ENCODE measurements at regions not wholly inside any gene's neighbourhood (a gene's known extent, or its start where the extent isn't known, plus 50 kb on each side); places are given as distances from the start of the nearest gene placed in this dataset.
"Not testable (repeated sequence)": the region's sequence is repeated elsewhere in the genome, so short reads cannot be mapped to it uniquely, and the experiment has no call there.

DNA sequence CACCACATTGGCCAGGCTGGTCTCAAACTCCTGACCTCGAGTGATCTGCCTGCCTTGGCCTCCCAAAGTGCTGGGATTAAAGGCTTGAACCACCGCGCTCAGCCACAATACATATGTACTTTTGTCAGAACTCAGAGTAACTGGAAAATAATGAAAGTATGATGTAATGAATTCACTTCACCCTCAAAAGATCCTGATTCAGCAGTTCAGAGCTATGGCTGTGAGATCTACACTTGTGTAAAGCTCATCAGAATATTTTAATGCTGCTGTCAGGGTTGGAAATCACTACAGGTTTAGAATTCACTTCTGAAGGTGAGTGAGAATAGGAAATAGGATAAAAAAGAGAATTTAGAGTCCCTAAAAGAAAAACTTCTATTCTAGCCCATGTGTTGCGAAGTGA is 464.5 kb upstream of the NRSN1 start:
- no peak for DNase-seq (ENCODE audit: extremely low read depth in 1 of 11, low read depth in 9 of 11, low spot score in 4 of 11)

- DNase-seq (ENCODE audit: extremely low read depth in 1 of 11, low read depth in 9 of 11, low spot score in 4 of 11) = no peak
Observed at GRCh38 chr6:23663096-23663495, 462.9 kb upstream of the NRSN1 start.

DNA sequence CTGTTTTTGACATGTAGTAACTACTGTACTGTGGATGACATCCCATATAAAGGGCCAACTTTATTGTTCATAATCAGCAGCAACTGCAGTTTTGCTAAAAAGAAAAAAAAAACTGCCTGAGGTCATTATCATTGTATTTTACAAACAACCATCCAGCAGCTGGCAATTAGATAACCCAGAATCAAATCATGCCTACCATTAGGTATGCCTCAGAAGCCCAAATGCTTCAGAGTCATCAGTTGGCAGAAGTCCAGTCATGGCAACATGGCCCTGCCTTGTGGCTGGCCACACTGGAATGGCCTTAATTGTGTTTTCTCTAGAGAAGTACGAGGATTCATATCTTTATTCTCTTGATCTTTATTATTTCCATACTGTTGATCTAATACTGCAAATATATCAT is 462.4 kb upstream of the NRSN1 start:
- DNase-seq (ENCODE audit: extremely low read depth in 1 of 11, low read depth in 9 of 11, low spot score in 4 of 11) = no peak

DNA sequence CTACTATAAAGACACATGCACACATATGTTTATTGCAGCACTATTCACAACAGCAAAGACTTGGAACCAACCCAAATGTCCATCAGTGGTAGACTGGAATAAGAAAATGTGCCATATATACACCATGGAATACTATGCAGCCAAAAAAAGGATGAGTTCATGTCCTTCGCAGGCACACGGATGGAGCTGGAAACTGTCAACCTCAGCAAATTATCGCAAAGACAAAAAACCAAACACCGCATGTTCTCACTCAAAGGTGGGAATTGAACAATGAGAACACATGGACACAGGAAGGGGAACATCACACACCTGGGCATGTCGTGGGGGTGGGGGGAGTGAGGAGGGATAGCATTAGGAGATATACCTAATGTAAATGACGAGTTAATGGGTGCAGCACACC is 460.1 kb upstream of the NRSN1 start:
- DNase-seq (ENCODE audit: extremely low read depth in 1 of 11, low read depth in 9 of 11, low spot score in 4 of 11) = not testable (repeated sequence)

GRCh38 chr6:23672737-23673136 is 453.3 kb upstream of the NRSN1 start:
- no peak for DNase-seq (ENCODE audit: extremely low read depth in 1 of 11, low read depth in 9 of 11, low spot score in 4 of 11)

- no peak for DNase-seq (ENCODE audit: extremely low read depth in 1 of 11, low read depth in 9 of 11, low spot score in 4 of 11)
Observed at GRCh38 chr6:23678626-23679025, 447.4 kb upstream of the NRSN1 start.

DNA sequence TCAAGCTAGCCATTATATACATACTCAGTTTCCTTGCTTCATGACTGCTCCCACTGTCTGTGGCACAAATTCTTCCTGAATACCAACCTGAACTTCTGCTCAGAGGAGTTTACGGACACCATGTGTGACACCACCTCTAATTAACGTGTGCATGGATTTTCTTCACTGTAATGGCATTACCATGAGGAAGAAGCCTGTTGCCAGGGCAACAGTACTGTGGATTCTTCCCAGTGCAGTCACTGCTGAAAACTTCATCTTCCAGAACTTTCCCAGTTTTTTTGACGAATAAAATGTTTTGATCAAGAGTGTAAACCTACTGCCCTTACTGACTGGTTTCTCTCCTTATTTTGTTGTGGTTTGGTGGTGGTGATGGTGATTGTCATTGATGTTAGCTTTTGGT is 444.3 kb upstream of the NRSN1 start:
- no peak for DNase-seq (ENCODE audit: extremely low read depth in 1 of 11, low read depth in 9 of 11, low spot score in 4 of 11)

DNA sequence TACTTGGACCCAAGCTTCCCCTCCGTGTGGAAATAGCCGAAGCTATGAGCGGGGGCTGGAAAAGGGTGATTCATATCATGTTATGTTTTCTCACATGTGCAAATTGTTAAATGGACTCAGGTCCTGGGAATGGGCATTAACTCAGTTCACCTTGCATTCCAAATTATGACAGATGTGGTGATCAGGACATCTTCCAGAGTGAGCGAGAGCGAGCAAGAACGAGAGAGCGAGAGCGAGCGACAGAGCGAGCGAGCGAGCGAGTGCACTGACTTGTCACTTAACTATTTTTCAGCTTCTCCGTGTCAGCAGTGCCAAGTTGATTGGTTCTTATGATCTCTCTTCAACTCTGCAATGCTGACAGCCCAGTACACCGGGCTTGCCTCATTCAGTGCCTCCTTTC is 437.4 kb upstream of the NRSN1 start:
- DNase-seq (ENCODE audit: extremely low read depth in 1 of 11, low read depth in 9 of 11, low spot score in 4 of 11) = no peak

GRCh38 chr6:23690453-23691049 is 435.5 kb upstream of the NRSN1 start:
- no peak for DNase-seq (ENCODE audit: extremely low read depth in 1 of 11, low read depth in 9 of 11, low spot score in 4 of 11)

GRCh38 chr6:23692184-23692583 is 433.8 kb upstream of the NRSN1 start:
- DNase-seq (ENCODE audit: extremely low read depth in 1 of 11, low read depth in 9 of 11, low spot score in 4 of 11) = no peak

- DNase-seq (ENCODE audit: extremely low read depth in 1 of 11, low read depth in 9 of 11, low spot score in 4 of 11) = peak in 9 of 11 donors; percentile 4 to 36 (median 11)
Observed at GRCh38 chr6:23696992-23697391, 429.0 kb upstream of the NRSN1 start.

DNA sequence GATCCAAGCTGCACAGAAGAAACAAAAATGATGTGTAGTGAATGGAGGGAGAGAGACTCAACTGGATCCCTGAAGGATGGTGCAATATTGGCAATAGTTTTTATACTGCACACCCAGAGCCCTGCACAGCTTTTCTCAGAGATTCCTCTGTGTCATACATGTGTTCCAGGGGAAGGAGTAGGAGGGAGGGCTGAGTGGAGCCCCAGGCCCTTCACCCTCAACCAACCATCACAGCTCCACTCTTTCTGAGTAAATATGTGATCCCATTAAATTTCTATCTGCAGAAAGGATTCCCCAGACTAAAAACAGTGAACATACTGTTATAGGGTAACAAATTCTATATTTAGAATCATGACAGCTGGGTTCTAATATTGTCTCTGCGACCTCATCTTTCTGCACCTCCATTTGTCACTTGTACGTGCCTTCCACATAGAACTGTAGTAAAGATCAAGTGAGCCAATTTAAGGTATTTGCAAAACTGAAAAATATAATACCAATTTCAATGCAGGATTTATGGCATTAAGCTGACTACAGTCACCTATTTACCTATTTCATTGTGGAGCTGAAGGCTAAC is 421.4 kb upstream of the NRSN1 start:
- no peak for DNase-seq (ENCODE audit: extremely low read depth in 1 of 11, low read depth in 9 of 11, low spot score in 4 of 11)

GRCh38 chr6:23705697-23706096 is 420.3 kb upstream of the NRSN1 start:
- no peak for DNase-seq (ENCODE audit: extremely low read depth in 1 of 11, low read depth in 9 of 11, low spot score in 4 of 11)

DNA sequence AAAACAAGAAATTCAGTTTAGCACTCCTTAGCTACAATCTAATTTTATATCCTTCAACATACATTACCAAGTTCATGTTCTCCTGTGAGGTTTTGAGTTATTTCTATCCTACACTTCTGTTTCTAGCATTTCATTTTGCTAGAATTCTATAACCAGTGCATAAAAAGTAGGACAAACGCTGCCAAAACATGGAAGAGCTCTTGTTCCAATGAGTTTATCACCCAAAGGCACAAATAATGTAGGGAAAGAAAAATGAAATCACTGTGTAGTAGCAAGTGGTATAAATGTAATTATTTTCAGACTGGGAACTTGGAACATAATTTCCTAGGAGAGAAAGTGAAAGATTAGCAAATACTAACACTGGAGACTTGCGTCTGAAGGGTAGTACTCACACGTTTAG is 413.3 kb upstream of the NRSN1 start:
- DNase-seq (ENCODE audit: extremely low read depth in 1 of 11, low read depth in 9 of 11, low spot score in 4 of 11) = no peak

GRCh38 chr6:23713211-23713610 is 412.8 kb upstream of the NRSN1 start:
- DNase-seq (ENCODE audit: extremely low read depth in 1 of 11, low read depth in 9 of 11, low spot score in 4 of 11) = no peak

GRCh38 chr6:23728707-23729106 is 397.3 kb upstream of the NRSN1 start:
- no peak for DNase-seq (ENCODE audit: extremely low read depth in 1 of 11, low read depth in 9 of 11, low spot score in 4 of 11)

DNA sequence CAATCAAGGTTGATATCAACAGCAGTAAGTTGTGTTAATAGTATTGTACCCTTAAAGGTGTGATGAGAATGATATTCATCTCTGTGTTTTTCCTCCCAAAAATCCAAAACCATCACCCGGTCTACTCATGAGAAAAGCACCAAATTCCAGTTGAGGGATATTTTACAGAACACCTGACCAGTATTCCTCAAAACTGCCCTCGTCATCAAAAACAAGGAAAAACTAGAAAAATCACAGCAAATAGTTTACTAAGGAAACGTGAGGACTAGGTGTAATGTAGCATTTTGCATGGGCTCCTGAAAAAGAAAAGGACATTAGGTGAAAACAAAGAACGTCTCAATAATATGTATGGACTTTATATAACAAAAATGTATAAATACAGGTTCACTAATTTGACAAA is 394.4 kb upstream of the NRSN1 start:
- no peak for DNase-seq (ENCODE audit: extremely low read depth in 1 of 11, low read depth in 9 of 11, low spot score in 4 of 11)

- DNase-seq (ENCODE audit: extremely low read depth in 1 of 11, low read depth in 9 of 11, low spot score in 4 of 11) = no peak
Observed at GRCh38 chr6:23732521-23732920, 393.5 kb upstream of the NRSN1 start.

DNA sequence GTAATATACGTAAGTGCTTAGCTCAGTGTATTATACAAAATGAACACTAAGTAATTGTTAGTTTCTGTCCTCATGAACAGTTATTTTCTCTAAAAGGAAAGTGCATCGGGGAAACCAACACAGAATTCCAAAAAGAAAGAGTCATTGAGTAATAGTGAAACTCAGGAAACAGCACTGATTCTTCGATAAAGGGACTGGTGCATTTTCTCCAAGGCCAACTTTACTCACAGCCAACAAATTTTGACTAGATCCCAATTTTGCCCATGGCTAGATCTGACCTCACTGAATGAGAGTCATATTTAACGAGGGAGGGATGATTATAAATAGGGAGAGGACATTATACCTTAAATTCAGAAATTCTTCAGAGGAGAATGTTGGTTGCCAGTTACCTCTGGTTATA is 390.9 kb upstream of the NRSN1 start:
- DNase-seq (ENCODE audit: extremely low read depth in 1 of 11, low read depth in 9 of 11, low spot score in 4 of 11) = no peak

GRCh38 chr6:23736577-23736976 is 389.4 kb upstream of the NRSN1 start:
- DNase-seq (ENCODE audit: extremely low read depth in 1 of 11, low read depth in 9 of 11, low spot score in 4 of 11) = no peak

- no peak for DNase-seq (ENCODE audit: extremely low read depth in 1 of 11, low read depth in 9 of 11, low spot score in 4 of 11)
Observed at GRCh38 chr6:23747239-23747638, 378.8 kb upstream of the NRSN1 start.
